ENCODE measurements at regions not wholly inside any gene's neighbourhood (a gene's known extent, or its start where the extent isn't known, plus 50 kb on each side); places are given as distances from the start of the nearest gene placed in this dataset.

GRCh38 chr21:45338311-45339017, 50.8 kb upstream of the POFUT2 start:
- DNase-seq (ENCODE audit: low spot score) = no peak

DNA sequence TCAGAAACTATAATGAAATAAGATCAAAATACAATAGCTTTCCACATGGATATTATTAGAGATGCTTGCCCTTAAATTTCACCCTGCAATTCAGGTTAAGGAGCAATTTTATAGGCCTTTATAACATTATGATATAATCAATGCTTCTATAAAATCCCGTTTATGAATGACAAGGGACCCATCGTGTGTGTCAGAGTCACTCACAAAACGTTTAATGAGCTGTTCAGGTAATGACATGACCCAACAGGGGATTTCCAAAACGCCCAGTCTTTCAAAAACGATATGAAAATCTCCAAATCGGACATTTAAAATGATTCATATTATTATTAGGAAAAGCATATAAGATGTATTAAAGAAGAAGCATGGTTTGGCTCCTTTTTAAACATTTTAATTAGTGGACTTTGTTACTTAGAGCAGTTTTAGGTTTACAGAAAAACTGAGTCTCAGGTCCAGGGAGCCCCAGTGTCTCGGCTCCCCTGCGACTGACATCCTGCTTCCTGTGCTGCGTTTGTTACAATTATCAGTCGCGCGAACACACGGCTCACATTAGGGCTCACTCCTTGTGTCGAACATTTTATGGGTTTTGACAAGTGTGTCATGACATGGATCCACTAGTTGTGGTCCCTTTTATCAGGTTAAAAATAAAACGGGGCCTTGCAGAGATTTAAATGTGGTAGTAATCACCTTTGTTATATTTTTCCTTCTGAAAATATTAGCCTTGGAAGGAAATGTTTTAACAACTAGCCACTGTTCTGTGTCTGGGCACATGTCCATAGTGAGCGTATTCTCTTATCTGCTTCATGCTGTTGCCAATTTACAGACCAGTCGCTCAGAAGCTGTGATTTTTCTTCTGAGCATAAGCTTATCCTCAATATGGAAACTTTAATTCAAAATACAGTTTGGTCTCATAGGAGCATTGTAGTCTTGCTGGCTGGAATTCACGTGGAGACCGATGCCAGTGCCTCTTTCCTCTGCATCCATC, 52.0 kb upstream of the POFUT2 start:
- no peak for DNase-seq (ENCODE audit: low spot score)

GRCh38 chr21:45340515-45340914, 52.8 kb upstream of the POFUT2 start:
- DNase-seq (ENCODE audit: low spot score) = no peak

DNA sequence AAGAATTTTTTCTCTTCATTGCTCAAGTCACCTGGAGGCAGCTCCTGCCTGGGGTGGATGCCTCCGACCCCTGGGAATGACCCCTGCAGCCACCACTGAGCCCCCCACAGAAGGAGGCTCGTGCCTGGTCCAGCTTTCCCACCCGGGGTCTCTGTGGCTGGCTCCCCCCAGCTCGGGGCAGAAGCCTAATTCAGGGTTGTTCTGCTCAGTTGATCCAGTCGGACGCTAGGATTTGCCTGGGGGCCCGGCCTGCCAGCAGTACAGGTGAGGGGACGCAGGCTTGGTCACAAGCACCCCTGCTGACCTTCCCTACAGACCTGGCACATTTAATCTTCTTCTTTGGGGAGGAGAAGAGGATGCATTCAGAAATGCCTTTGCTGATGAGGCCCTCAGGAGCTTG, 53.6 kb upstream of the POFUT2 start:
- DNase-seq (ENCODE audit: low spot score) = no peak

DNA sequence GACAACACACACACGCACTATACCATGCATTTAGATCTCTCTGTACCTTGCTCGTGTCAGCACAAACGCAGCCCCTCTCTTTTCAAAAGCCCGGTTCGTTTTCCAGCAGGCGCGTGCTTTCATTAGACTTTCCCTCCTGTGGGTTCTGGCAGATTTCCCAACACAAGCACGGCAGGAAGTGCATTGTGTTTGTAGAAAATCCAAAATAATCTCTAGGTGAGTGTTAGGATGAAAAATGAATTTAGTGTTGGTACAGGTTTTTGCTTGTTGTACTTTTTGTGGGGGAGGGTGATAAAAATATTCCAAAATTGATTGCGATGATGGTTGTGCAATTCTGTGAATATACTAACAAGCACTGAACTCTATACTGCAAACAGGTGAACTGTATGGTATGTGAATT, 54.1 kb upstream of the POFUT2 start:
- DNase-seq (ENCODE audit: low spot score) = peak; percentile 35

- no peak for DNase-seq (ENCODE audit: low spot score)
Observed at GRCh38 chr21:45343891-45344290, 56.2 kb upstream of the POFUT2 start.

GRCh38 chr21:45344576-45344975, 56.9 kb upstream of the POFUT2 start:
- no peak for DNase-seq (ENCODE audit: low spot score)

DNA sequence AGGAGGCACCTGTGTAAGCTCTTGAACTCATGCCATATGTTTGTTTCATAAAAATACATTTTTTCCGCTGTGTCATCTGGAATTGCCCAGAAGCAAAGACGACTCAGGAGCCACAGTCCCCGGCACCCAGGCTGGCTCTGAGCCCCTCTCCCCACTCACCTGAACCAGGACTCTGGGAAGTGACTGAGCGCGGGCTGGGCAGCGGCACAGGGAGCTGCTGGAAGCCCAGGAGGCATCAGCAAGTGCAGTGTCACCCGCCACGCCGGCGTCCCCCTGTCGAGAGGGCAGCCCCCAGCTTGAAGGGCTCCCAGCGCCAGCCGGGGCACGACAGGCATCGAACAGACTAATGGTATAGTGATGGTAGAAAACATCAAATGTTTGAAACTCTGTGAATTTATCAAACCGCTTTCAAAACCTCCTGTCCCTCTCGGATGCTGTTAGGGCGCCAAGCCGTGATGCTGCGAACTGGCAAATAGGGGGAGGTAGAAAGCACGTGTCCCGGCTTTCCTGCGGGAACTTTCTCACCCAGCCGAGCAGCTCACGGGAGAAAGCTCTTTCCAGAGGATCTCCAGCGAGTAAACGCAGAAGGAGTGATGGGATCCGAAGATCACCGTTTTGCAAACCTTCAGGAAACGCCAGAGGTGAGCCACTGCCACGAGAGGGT, 57.8 kb upstream of the COL18A1 start:
- DNase-seq (ENCODE audit: low spot score) = no peak

DNA sequence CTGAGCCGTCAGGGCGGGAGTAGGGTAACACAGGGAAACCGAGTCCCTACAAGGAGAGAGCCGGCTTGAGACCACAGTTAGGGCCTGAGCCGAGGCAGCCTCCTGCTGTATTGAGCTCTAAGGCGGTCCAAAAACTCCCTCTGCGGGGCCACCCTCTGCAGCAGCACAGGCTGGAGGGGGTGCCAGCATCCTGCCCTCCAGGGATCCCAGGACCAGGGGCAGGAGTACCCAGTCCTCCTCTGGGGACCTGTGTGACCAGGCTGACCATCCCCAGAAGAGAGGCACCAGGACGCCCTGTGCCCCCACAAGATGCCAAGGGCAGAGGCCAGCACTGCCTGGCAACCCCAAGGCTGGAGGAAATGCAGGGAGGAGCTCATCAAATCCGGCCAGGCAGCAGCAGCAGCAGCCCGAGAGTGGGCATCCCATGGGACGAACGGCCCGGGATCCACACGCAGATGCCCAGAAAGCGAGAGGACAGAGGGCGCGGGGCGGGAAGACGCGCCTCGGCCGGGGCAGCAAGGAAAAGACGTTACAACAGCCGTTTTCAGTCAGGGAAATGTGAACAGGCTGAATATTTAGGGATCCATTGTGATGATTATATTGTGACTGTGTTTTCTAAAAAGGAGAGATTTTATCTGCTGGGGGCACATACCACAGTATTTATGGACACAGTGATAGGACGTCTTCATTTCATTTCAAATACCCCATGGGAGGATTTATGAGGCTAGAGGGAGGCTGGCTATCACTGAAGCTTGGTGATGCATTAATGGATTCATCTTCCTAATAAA, 57.1 kb upstream of the COL18A1 start:
- DNase-seq (ENCODE audit: low spot score) = no peak

- DNase-seq (ENCODE audit: low spot score) = no peak
Observed at GRCh38 chr21:45348591-45349327, 56.2 kb upstream of the COL18A1 start.

DNA sequence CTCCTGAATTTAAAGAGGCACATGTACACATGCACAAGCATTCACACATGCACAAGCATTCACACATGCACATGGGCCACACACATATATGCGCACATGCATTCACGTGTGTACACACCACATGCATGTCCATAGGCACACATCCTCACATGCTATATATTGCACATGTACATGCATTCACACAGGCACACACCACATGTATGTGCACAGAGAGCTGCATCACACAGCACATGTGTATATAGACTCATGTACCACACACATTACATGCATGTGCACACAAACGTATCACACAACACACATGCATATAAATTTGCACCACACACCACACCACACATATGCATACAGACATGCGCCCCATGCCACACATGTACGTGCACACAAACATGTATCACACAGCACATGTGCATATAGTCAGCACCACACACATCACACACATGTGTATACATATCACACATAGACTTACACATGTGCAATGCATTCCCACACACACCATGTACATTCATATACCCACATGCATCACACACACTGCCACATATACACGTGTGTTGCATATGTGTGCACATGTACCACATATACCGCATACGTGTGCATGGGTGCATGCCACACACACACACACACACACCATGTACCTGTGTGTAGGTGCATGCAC, 54.6 kb upstream of the COL18A1 start:
- DNase-seq (ENCODE audit: low spot score) = no peak

DNA sequence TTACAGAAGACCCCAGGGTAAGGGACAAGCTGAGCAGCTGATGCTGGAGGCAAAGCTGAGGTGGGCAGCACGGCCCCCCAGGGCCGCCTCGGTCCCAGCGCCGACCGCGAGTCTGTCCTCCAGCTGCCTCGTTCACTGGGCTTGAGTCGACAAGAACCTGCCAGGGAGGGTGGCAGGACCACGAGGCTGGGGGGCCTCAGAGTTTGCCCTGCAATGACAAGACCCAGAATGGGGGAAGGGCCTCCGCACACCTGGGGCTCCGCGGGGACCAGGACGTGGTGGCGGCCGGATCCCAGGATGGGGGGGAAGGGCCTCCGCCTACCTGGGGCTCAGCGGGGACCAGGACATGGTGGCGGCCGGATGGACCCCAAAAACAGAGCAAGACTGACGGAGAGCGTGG, 53.9 kb upstream of the COL18A1 start:
- DNase-seq (ENCODE audit: low spot score) = no peak

DNA sequence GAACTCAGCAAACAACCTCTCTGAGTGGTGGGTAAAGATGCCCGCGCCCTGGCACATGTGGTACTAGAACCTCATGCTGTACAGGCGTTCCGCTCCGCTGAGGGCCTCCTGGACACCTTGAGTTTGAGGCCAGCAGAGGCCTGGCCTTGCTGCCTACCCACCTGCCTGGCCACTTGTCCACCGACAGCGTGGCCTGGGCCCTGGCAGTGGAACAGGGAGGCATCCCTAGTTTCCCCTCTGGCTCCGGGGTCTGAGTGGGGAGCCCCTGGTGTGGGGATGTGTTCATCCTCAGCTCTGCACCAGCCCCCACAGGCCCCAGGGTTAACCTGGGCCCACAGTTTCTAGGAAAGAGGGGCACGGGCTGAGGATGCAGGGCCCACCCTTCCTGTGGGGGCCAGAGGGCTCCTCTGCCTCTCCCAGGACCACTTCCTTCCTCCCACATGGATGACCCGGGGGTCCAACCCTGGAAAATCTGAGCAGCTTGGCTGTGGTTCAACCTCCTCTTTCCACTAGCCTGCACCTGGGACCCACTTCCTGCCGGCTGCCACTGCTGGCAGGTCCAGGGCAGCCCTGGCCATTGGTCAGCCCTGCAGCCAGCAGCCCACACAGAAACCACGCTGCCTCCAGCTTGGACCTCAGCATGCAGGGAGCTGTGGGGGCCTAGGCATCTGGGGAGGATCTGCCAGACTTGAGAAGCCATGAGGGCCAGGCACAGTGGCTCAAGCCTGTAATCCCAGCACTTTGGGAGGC, 53.3 kb upstream of the COL18A1 start:
- DNase-seq (ENCODE audit: low spot score) = no peak

GRCh38 chr21:45352621-45353139, 52.3 kb upstream of the COL18A1 start:
- no peak for DNase-seq (ENCODE audit: low spot score)

DNA sequence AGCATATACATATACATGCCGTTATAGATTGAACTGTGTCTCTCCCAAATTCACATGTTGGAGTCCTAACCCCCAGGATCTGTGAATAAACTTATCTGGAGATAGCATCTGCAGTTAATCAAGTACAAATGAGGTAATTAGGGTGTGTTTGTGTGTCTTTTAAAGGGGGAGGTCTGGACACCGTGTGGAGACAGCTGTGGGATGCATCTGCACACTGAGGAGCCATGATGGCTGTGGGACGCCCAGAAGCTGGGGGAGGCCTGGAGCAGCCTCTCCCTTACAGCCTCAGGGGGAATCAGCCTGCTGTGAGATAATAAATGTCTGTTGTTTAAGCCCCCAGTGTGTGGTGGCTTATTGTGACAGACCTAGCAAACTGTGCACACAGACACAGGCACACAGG, 51.8 kb upstream of the COL18A1 start:
- DNase-seq (ENCODE audit: low spot score) = no peak

GRCh38 chr21:45354970-45355369, 50.0 kb upstream of the COL18A1 start:
- DNase-seq (ENCODE audit: low spot score) = no peak
